ENCODE measurements at regions not wholly inside any gene's neighbourhood (a gene's known extent, or its start where the extent isn't known, plus 50 kb on each side); places are given as distances from the start of the nearest gene placed in this dataset.

- TF ChIP-seq, protein P1, sequence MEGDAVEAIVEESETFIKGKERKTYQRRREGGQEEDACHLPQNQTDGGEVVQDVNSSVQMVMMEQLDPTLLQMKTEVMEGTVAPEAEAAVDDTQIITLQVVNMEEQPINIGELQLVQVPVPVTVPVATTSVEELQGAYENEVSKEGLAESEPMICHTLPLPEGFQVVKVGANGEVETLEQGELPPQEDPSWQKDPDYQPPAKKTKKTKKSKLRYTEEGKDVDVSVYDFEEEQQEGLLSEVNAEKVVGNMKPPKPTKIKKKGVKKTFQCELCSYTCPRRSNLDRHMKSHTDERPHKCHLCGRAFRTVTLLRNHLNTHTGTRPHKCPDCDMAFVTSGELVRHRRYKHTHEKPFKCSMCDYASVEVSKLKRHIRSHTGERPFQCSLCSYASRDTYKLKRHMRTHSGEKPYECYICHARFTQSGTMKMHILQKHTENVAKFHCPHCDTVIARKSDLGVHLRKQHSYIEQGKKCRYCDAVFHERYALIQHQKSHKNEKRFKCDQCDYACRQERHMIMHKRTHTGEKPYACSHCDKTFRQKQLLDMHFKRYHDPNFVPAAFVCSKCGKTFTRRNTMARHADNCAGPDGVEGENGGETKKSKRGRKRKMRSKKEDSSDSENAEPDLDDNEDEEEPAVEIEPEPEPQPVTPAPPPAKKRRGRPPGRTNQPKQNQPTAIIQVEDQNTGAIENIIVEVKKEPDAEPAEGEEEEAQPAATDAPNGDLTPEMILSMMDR (IDR thresholded peaks at IDR 0.05; ENCODE audit: low read depth, low read length, missing control alignments) = no peak
- H3K4me3 ChIP-seq (replicated peaks; ENCODE audit: low read depth, low read length) = no peak overlapping the region
- DNase-seq (ENCODE audit: extremely low read depth, low read depth) = no peak
These were observed 259.4 kb upstream of the SORCS1 start for GRCh38 chr10:107423903-107424302.

DNA sequence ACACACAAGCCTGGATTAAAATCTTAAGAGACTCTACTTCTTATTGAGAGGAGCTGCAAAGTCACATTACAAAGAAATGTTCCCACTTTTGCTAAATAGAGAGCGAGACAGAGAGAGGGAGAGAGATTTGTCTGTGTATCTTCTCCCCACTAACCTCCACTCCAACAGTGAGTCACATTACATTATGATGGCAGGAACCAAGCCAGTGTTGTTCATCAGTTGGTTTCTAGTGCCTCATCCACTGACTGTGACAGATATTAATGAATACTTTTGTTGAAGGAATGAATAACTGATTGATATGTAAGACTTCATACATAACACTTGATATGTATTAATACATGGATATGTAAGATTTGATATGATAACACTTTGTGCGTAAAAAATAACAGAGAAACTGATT, 258.2 kb upstream of the SORCS1 start:
- TF ChIP-seq, protein P1 (IDR thresholded peaks at IDR 0.05; ENCODE audit: low read depth, low read length, missing control alignments) = no peak
- H3K4me3 ChIP-seq (replicated peaks; ENCODE audit: low read depth, low read length) = no peak overlapping the region
- DNase-seq (ENCODE audit: extremely low read depth, low read depth) = no peak

- H3K4me3 ChIP-seq (replicated peaks; ENCODE audit: low read depth, low read length) = no peak overlapping the region
- DNase-seq (ENCODE audit: extremely low read depth, low read depth) = no peak
- TF ChIP-seq, protein P1 (IDR thresholded peaks at IDR 0.05; ENCODE audit: low read depth, low read length, missing control alignments) = no peak
These were observed 255.7 kb upstream of the SORCS1 start for GRCh38 chr10:107420196-107420595.

GRCh38 chr10:107418085-107418806, 253.7 kb upstream of the SORCS1 start:
- TF ChIP-seq, protein P1 (IDR thresholded peaks at IDR 0.05; ENCODE audit: low read depth, low read length, missing control alignments) = no peak
- no peak for DNase-seq (ENCODE audit: extremely low read depth, low read depth)

DNA sequence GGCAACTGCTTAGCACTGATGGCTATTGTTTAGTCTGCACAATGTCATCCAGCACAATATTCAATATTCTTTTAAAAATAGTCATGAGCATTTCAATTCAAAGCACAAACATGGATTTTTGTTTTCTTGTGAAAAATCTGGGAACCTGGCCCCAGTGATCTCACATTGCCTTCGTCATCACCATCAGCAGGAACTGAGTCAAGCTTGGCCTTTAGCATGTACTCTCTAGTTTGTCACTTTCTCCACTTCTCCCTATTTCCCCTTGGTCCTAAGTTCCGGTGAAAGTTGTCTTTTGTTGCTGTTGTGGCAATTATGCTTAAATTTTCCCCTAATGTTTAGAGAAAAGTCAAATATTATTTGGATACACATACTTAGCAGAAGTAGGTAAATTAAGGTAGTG, 252.9 kb upstream of the SORCS1 start:
- H3K4me3 ChIP-seq (replicated peaks; ENCODE audit: low read depth, low read length) = no peak overlapping the region
- no peak for DNase-seq (ENCODE audit: extremely low read depth, low read depth)
- TF ChIP-seq, protein P1 (IDR thresholded peaks at IDR 0.05; ENCODE audit: low read depth, low read length, missing control alignments) = no peak

More at GRCh38 chr10:107418085-107418806, 253.7 kb upstream of the SORCS1 start:
- no peak overlapping the region for H3K4me3 ChIP-seq (replicated peaks; ENCODE audit: low read depth, low read length)

GRCh38 chr10:107415446-107415845, 250.9 kb upstream of the SORCS1 start:
- DNase-seq (ENCODE audit: extremely low read depth, low read depth) = no peak
- TF ChIP-seq, protein P1 (IDR thresholded peaks at IDR 0.05; ENCODE audit: low read depth, low read length, missing control alignments) = no peak
- H3K4me3 ChIP-seq (replicated peaks; ENCODE audit: low read depth, low read length) = no peak overlapping the region

DNA sequence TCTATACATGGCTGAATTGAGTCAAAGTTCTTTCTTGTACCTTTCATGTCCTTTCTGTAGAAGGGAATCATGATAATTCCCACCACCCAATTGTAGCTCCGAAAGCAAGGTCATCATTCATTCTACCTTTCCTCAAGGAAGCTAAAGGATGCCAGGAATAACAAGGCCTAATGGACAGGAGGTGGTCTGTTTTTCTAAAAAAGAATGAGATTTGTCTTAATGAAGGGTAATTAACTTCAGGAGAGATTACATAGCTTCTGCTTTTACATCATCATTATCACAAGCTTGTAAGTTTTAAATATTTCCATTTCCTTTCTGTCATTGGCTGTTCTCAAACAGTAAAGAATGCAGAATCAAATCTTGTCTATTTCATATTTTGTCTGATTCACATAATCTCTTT, 249.5 kb upstream of the SORCS1 start:
- TF ChIP-seq, protein P1 (IDR thresholded peaks at IDR 0.05; ENCODE audit: low read depth, low read length, missing control alignments) = no peak
- DNase-seq (ENCODE audit: extremely low read depth, low read depth) = no peak
- H3K4me3 ChIP-seq (replicated peaks; ENCODE audit: low read depth, low read length) = no peak overlapping the region
